Endothelial cell of umbilical vein (primary cell): ENCODE measurements at regions not wholly inside any gene's neighbourhood (a gene's known extent, or its start where the extent isn't known, plus 50 kb on each side); places are given as distances from the start of the nearest gene placed in this dataset.

Experiments used
- BruUV-seq: library from RNA; stranded (reverse); fragments of 400-500 nt; replicated peaks from 2 replicates; lab custom pipeline; 2021; lab: Mats Ljungman, UMichigan
- CTCF ChIA-PET: fragments of 300-600, 350-600 bp; sonication (Branson Sonifier 250); formaldehyde crosslinking; loops from one replicate; lab custom pipeline; 2021; ENCODE audit warnings: antibody characterized with exemption, inconsistent platforms; lab: Charles Lee
- POLR2A ChIA-PET: fragments of 300-600, 350-600 bp; sonication (Branson Sonifier 250); formaldehyde crosslinking; loops from one replicate; lab custom pipeline; 2021; ENCODE audit warnings: antibody characterized with exemption, inconsistent platforms; lab: Charles Lee
- DNase-seq: peaks from one replicate; pipeline ENCODE4 v3.0.0-alpha.2; 2011; ENCODE audit warnings: low read depth, low spot score
- FAIRE-seq: peaks from 2 replicates; lab custom pipeline; 2011; peaks lifted over from hg19 to GRCh38; lab: Jason Lieb, UNC
- H2AFZ ChIP-seq: 2 replicates; pipeline ENCODE4 v1.6.0; 2012; ENCODE audit warnings: low read depth, low read length, control low read depth, inconsistent platforms
- H3K27ac ChIP-seq: 2 replicates; pipeline ENCODE4 v1.5.1; 2011; ENCODE audit warnings: low read depth, mild to moderate bottlenecking, control low read depth, low read length, moderate library complexity; ENCODE audit not compliant: insufficient read depth
- H3K27me3 ChIP-seq, 2 experiments: 2 replicates each; pipeline versions ENCODE4 v1.6.0 to v1.6.1; 2011; ENCODE audit warnings: low read length in 2 of 2, mixed read lengths in 1 of 2; ENCODE audit not compliant: control insufficient read depth in 2 of 2, insufficient read depth in 2 of 2
- H3K36me3 ChIP-seq, 2 experiments: 2 replicates in 1 of 2; 3 replicates in 1 of 2; pipeline ENCODE4 v1.5.1; 2011; ENCODE audit warnings: low read length in 2 of 2, mild to moderate bottlenecking in 1 of 2, moderate library complexity in 1 of 2; ENCODE audit not compliant: control insufficient read depth in 2 of 2, insufficient read depth in 2 of 2; ENCODE audit errors: extremely low read depth in 1 of 2
- H3K4me1 ChIP-seq: 3 replicates; pipeline ENCODE4 v1.5.1; 2011; ENCODE audit warnings: mild to moderate bottlenecking, low read length; ENCODE audit not compliant: control insufficient read depth, insufficient read depth; ENCODE audit errors: extremely low read depth
- H3K4me2 ChIP-seq: 2 replicates; pipeline ENCODE4 v1.6.1; 2011; ENCODE audit warnings: low read length, control low read depth, mixed read lengths; ENCODE audit not compliant: insufficient read depth
- H3K4me3 ChIP-seq, 3 experiments: fragments of 200-600 bp in 1 of 3; sonication (generic), shearing (Covaris generic) in 1 of 3; replicated peaks in 1 of 3; 2 replicates each; pipeline ENCODE4 v1.5.1; 2011 to 2016; ENCODE audit warnings: control low read depth in 3 of 3, low read length in 3 of 3, mild to moderate bottlenecking in 2 of 3, inconsistent platforms in 1 of 3, low read depth in 1 of 3, moderate library complexity in 1 of 3; ENCODE audit not compliant: insufficient read depth in 1 of 3
- H3K79me2 ChIP-seq: 2 replicates; pipeline ENCODE4 v1.6.0; 2012; ENCODE audit warnings: low read length, inconsistent platforms; ENCODE audit not compliant: control insufficient read depth, insufficient read depth
- H3K9ac ChIP-seq: replicated peaks from 2 replicates; pipeline ENCODE3; 2011; ENCODE audit warnings: low read length, control low read depth; ENCODE audit not compliant: insufficient read depth; ENCODE audit errors: extremely low read depth
- H3K9me1 ChIP-seq: replicated peaks from 3 replicates; pipeline ENCODE4 v1.6.0; 2011; ENCODE audit warnings: mild to moderate bottlenecking, low read length; ENCODE audit not compliant: control insufficient read depth, insufficient read depth; ENCODE audit errors: extremely low read depth
- H3K9me3 ChIP-seq: replicated peaks from 2 replicates; pipeline ENCODE4 v1.5.1; 2012; ENCODE audit warnings: low read length, inconsistent platforms; ENCODE audit not compliant: control insufficient read depth, insufficient read depth
- H4K20me1 ChIP-seq: replicated peaks from 2 replicates; pipeline ENCODE3; 2011; ENCODE audit warnings: mild to moderate bottlenecking, low read length; ENCODE audit not compliant: control insufficient read depth, insufficient read depth; ENCODE audit errors: extremely low read depth
- CTCF ChIP-seq, 2 donors: IDR thresholded peaks; 1 replicate in 1 of 2; 2 replicates in 1 of 2; pipeline ENCODE4 v1.5.1; 2011; ENCODE audit warnings: low read length in 2 of 2, mild to moderate bottlenecking in 2 of 2, moderate library complexity in 2 of 2, control low read depth in 1 of 2, inconsistent platforms in 1 of 2, low read depth in 1 of 2; ENCODE audit not compliant: insufficient read depth in 1 of 2; ENCODE audit errors: extremely low read depth in 1 of 2
- EZH2 ChIP-seq: IDR thresholded peaks from 2 replicates; pipeline ENCODE4 v1.6.1; 2012; ENCODE audit warnings: borderline replicate concordance, low read depth, mild to moderate bottlenecking, moderate library complexity, low read length, inconsistent platforms; ENCODE audit not compliant: severe bottlenecking
- FOS ChIP-seq: IDR thresholded peaks from 2 replicates; pipeline ENCODE4 v1.6.1; 2011; ENCODE audit warnings: mild to moderate bottlenecking, low read length, moderate library complexity, borderline replicate concordance; ENCODE audit not compliant: insufficient read depth
- GATA2 ChIP-seq: IDR thresholded peaks from 2 replicates; pipeline ENCODE4 v1.7.0; 2011; ENCODE audit warnings: low read depth, mild to moderate bottlenecking, moderate library complexity, mixed read lengths, low read length; ENCODE audit not compliant: insufficient read length, insufficient read depth
- JUN ChIP-seq: IDR thresholded peaks from 2 replicates; pipeline ENCODE4 v1.6.1; 2011; ENCODE audit warnings: borderline replicate concordance, low read depth; ENCODE audit not compliant: insufficient read length, insufficient read depth
- MAX ChIP-seq: IDR thresholded peaks from 2 replicates; pipeline ENCODE4 v1.6.1; 2011; ENCODE audit not compliant: insufficient read depth, insufficient read length
- MYC ChIP-seq: IDR thresholded peaks from one replicate; pipeline ENCODE4 v1.6.1; 2011; ENCODE audit warnings: mild to moderate bottlenecking, low read depth, low read length
- POLR2A ChIP-seq: IDR thresholded peaks from 2 replicates; pipeline ENCODE4 v1.6.1; 2012; ENCODE audit warnings: low read depth, mild to moderate bottlenecking, control low read depth, low read length
- POLR2AphosphoS5 ChIP-seq: IDR thresholded peaks from 2 replicates; pipeline ENCODE4 v1.6.1; 2012; ENCODE audit warnings: low read depth, mild to moderate bottlenecking, control low read depth, low read length, moderate library complexity; ENCODE audit not compliant: insufficient read depth
- dilution Hi-C: fragments of 300-500 bp; cut with MboI; formaldehyde crosslinking; loops from one replicate; pipeline ENCODE4 v1.15.0; 2019; ENCODE audit warnings: low sequenced_read_pairs; ENCODE audit not compliant: extremely low pct_ligation_motif_present
- intact Hi-C: fragments of 100-400 bp; cut with micrococcal nuclease; formaldehyde crosslinking; loops from one replicate; pipeline ENCODE4 v1.10.0; 2022

- Histone ChIP-seq H4K20me1 (no peaks in the 10 kb centered on the region), H3K36me3 (no peaks in the 10 kb centered on the region), H3K79me2 (no peaks in the 10 kb centered on the region), H3K4me1 (no peaks in the 10 kb centered on the region), H3K9ac (no peak overlapping the region), H3K9me1 (no peaks in the 10 kb centered on the region), H3K4me2 (no peak overlapping the region), H3K27ac (no peak overlapping the region), H3K9me3 (no peaks in the 10 kb centered on the region), H3K27me3 (no peaks in the 10 kb centered on the region), H3K4me3 (no peak overlapping the region), H2AFZ (no peak overlapping the region)
- ChIA-PET POLR2A (no interaction called here), CTCF (interaction anchor here (1.1 kb wide), 1 partner anchor 8 kb away, joined by 3 read pairs; no protein-coding TSS in a partner anchor)
- DNase-seq (no peak), FAIRE-seq (no peak)
- BruUV-seq: no TSS peak
- intact Hi-C loops (no loop called here), dilution Hi-C loops (no loop called here)
- no peak for TF ChIP-seq POLR2A
- no peak for TF ChIP-seq CTCF (IDR thresholded peaks at IDR 0.05; ENCODE audit: extremely low read depth in 1 of 2, insufficient read depth in 1 of 2, low read depth in 1 of 2, low read length in 2 of 2)
- TF ChIP-seq MYC: no peak
- TF ChIP-seq MAX: no peak
- TF ChIP-seq FOS: no peak
- no peak for TF ChIP-seq JUN
- TF ChIP-seq POLR2AphosphoS5: no peak
- TF ChIP-seq GATA2: no peak
- TF ChIP-seq EZH2: no peak
These were observed 83.4 kb upstream of the ESRRB start for GRCh38 chr14:76292561-76292960.
